SK-N-SH treated with all-trans-retinoic acid at 6 μM for 48 hours (cell line): ENCODE measurements at regions not wholly inside any gene's neighbourhood (a gene's known extent, or its start where the extent isn't known, plus 50 kb on each side); places are given as distances from the start of the nearest gene placed in this dataset.

Experiments used
- ARNTL ChIP-seq: fragments of 450-650 bp; formaldehyde crosslinking; IDR thresholded peaks from 2 replicates; pipeline ENCODE4 v1.5.0; 2020; ENCODE audit warnings: low read depth, mild to moderate bottlenecking, moderate library complexity, borderline replicate concordance
- BACH2 ChIP-seq: fragments of 250-450 bp; sonication (Bioruptor Pico); IDR thresholded peaks from 2 replicates; pipeline ENCODE4 v1.9.0; 2021; ENCODE audit warnings: mild to moderate bottlenecking, borderline replicate concordance
- CSDC2 ChIP-seq: fragments of 250-450 bp; sonication (Bioruptor Pico); IDR thresholded peaks from 2 replicates; pipeline ENCODE4 v1.5.0; 2020; ENCODE audit warnings: mild to moderate bottlenecking, moderate library complexity
- ESRRG ChIP-seq: fragments of 250-450 bp; sonication (Bioruptor Pico); IDR thresholded peaks from 2 replicates; pipeline ENCODE4 v1.6.1; 2021; ENCODE audit warnings: mild to moderate bottlenecking
- OSR1 ChIP-seq: fragments of 250-450 bp; sonication (Bioruptor Pico); IDR thresholded peaks from 2 replicates; pipeline ENCODE4 v1.8.0; 2022; ENCODE audit warnings: moderate library complexity, mild to moderate bottlenecking, inconsistent platforms
- RARB ChIP-seq: fragments of 250-450 bp; sonication (Bioruptor Pico); IDR thresholded peaks from 2 replicates; pipeline ENCODE4 v1.8.0; 2021; ENCODE audit warnings: mild to moderate bottlenecking, moderate library complexity
- ZFP3 ChIP-seq: fragments of 250-450 bp; sonication (Bioruptor Pico); IDR thresholded peaks from 2 replicates; pipeline ENCODE4 v1.5.0; 2020; ENCODE audit warnings: mild to moderate bottlenecking, moderate library complexity
- ZFP30 ChIP-seq: fragments of 450-650 bp; formaldehyde crosslinking; IDR thresholded peaks from 2 replicates; pipeline ENCODE4 v1.5.0; 2022; ENCODE audit warnings: mild to moderate bottlenecking, moderate library complexity
- ZNF8 ChIP-seq: fragments of 450-650 bp; formaldehyde crosslinking; IDR thresholded peaks from 2 replicates; pipeline ENCODE4 v1.5.0; 2020; ENCODE audit warnings: mild to moderate bottlenecking, moderate library complexity
- TF ChIP-seq, protein P1 (sequence below): fragments of 250-450 bp; sonication (Bioruptor Pico); IDR thresholded peaks from 2 replicates; pipeline ENCODE4 v1.8.0; 2020; ENCODE audit warnings: mild to moderate bottlenecking, moderate library complexity, borderline replicate concordance

DNA sequence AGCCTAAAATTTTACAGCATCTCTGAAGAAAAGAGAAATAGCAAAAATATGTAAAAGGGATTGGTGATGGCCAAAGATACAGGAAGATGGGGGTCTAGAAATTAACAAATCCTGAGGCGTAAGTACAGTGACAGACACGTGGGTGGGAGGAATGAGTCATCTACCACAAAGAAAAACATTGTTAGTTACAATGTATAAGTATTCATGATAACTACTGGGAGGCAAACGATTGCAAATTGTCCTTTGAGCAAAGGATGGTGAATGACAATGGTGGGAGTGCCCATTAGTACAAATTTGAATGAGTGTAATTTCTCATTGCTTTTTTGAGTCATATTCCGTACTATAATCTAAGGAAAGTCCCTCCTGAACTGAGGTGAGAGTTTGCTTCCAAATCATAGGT is 809.0 kb upstream of the FAM98A start:
- TF ChIP-seq OSR1 (CRISPR knock-in tag) (no peak), RARB (CRISPR knock-in tag) (no peak), ESRRG (no peak), CSDC2 (no peak), ZNF8 (CRISPR knock-in tag) (no peak), ZFP30 (no peak), ZFP3 (no peak), ARNTL (CRISPR knock-in tag) (no peak), BACH2 (no peak)
- TF ChIP-seq, protein P1, sequence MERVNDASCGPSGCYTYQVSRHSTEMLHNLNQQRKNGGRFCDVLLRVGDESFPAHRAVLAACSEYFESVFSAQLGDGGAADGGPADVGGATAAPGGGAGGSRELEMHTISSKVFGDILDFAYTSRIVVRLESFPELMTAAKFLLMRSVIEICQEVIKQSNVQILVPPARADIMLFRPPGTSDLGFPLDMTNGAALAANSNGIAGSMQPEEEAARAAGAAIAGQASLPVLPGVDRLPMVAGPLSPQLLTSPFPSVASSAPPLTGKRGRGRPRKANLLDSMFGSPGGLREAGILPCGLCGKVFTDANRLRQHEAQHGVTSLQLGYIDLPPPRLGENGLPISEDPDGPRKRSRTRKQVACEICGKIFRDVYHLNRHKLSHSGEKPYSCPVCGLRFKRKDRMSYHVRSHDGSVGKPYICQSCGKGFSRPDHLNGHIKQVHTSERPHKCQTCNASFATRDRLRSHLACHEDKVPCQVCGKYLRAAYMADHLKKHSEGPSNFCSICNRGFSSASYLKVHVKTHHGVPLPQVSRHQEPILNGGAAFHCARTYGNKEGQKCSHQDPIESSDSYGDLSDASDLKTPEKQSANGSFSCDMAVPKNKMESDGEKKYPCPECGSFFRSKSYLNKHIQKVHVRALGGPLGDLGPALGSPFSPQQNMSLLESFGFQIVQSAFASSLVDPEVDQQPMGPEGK (CRISPR knock-in tag), result no peak
